ENCODE measurements at regions not wholly inside any gene's neighbourhood (a gene's known extent, or its start where the extent isn't known, plus 50 kb on each side); places are given as distances from the start of the nearest gene placed in this dataset.

DNA sequence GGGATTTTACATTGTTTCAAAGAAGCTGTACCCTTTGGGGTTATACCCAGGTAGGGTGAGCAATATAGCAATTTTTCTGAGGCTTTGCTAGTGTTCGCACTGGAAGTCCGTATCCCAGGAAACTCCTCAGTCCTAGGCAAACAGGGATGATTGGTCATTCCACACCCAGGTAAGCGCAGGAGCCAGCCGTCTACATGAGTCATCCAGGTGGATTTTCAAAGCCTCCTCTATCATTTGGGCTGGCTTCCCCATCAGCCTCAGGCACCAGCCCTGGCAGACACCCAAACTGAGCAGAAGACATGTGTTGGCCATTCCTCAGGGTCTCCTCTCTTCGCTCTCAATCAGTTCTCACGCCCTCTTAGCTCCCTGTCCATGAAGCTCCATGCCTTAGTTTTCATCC is 135.6 kb downstream of the AIPL1 start:
- Histone ChIP-seq H3K79me1 (ENCODE audit: low read depth in 1 of 2, low read length in 2 of 2) (no peaks in the 10 kb centered on the region), H3K4me3 (ENCODE audit: insufficient read depth, low read depth, low read length) (no peak overlapping the region), H2AK5ac (ENCODE audit: low read depth, low read length) (no peak overlapping the region), H3K14ac (replicated peaks; ENCODE audit: low read depth, low read length) (no peak overlapping the region), H3K36me3 (ENCODE audit: control insufficient read depth, insufficient read depth, low read length) (no peaks in the 10 kb centered on the region), H3K27ac (ENCODE audit: insufficient read depth, low read length) (no peak overlapping the region), H3K9me1 (ENCODE audit: insufficient read depth, low read length) (no peaks in the 10 kb centered on the region), H2BK120ac (ENCODE audit: low read depth, low read length) (no peak overlapping the region), H2BK20ac (ENCODE audit: low read depth, low read length) (no peak overlapping the region), H3K56ac (ENCODE audit: extremely low read depth, insufficient read depth, low read length) (no peak overlapping the region), H2BK5ac (ENCODE audit: low read depth, low read length, poor library complexity, severe bottlenecking) (no peak overlapping the region), H4K5ac (ENCODE audit: low read depth, low read length) (no peak overlapping the region), H2AK9ac (replicated peaks; ENCODE audit: low read depth, low read length, poor library complexity) (no peak overlapping the region), H3K4ac (ENCODE audit: low read depth, low read length) (no peak overlapping the region), H3K27me3 (ENCODE audit: control insufficient read depth, insufficient read depth, low read length) (no peaks in the 10 kb centered on the region), H3K23ac (ENCODE audit: low read depth, low read length) (no peak overlapping the region), H2AFZ (replicated peaks; ENCODE audit: low read length, poor library complexity) (no peak overlapping the region), H4K20me1 (ENCODE audit: insufficient read depth, low read length) (no peaks in the 10 kb centered on the region), H3K9ac (ENCODE audit: low read depth, low read length) (no peak overlapping the region), H2BK15ac (ENCODE audit: low read depth, low read length) (no peak overlapping the region), H4K8ac (ENCODE audit: low read depth in 2 of 2, low read length in 2 of 2) (no peak overlapping the region), H4K91ac (ENCODE audit: insufficient read depth, low read depth, low read length) (no peak overlapping the region), H3K4me1 (ENCODE audit: control insufficient read depth, insufficient read depth, low read length) (no peaks in the 10 kb centered on the region), H3K4me2 (ENCODE audit: low read depth, low read length) (no peak overlapping the region), H3K18ac (ENCODE audit: low read depth, low read length) (no peak overlapping the region), H3K9me3 (ENCODE audit: control insufficient read depth, insufficient read depth, low read length) (peaks cover 7% of the 10 kb centered on the region)
- no TSS peak for BruUV-seq (replicated peaks)
- no peak for DNase-seq
- CTCF ChIA-PET = no interaction called here
- WGBS, 2 experiments (ENCODE audit: extremely low coverage in 2 of 2, insufficient read length in 1 of 2) = 34% methylated on average over 2 of the region's 6 CpGs; no CpG with 5 or more reads in 1 of the 2 experiments
- dilution Hi-C loops (cut with HindIII; ENCODE audit: low sequenced_read_pairs, unreplicated experiment) (no loop called here), in situ Hi-C loops (cut with MboI; ENCODE audit: low sequenced_read_pairs) (no loop called here), intact Hi-C loops (cut with micrococcal nuclease) (loop anchor here (10.0 kb wide), 1 partner anchor 106 kb away; no protein-coding TSS in a partner anchor)
- POLR2A ChIA-PET (ENCODE audit: unreplicated experiment) = no interaction called here
- no peak for ATAC-seq (ENCODE audit: low read depth)
- TF ChIP-seq FOS (IDR thresholded peaks at IDR 0.05; ENCODE audit: low read depth, low read length) = no peak
- no peak for TF ChIP-seq NFE2L2 (IDR thresholded peaks at IDR 0.05; ENCODE audit: low read depth, low read length)
- TF ChIP-seq CHD1 (IDR thresholded peaks at IDR 0.05; ENCODE audit: low read depth, low read length) = no peak
- no peak for TF ChIP-seq RFX5 (IDR thresholded peaks at IDR 0.05; ENCODE audit: low read depth, low read length)
- TF ChIP-seq RCOR1 (IDR thresholded peaks at IDR 0.05; ENCODE audit: insufficient replicate concordance, low read length) = no peak
- no peak for TF ChIP-seq MAZ (IDR thresholded peaks at IDR 0.05; ENCODE audit: borderline replicate concordance, low read depth, low read length)
- no peak for TF ChIP-seq RAD21 (IDR thresholded peaks at IDR 0.05; ENCODE audit: low read length)
- no peak for TF ChIP-seq POLR2A (IDR thresholded peaks at IDR 0.05; ENCODE audit: low read depth, low read length)
- TF ChIP-seq CEBPB (IDR thresholded peaks at IDR 0.05; ENCODE audit: low read depth, low read length) = no peak
- TF ChIP-seq MAFK (IDR thresholded peaks at IDR 0.05; ENCODE audit: low read depth, low read length) = no peak
- no peak for TF ChIP-seq BHLHE40 (IDR thresholded peaks at IDR 0.05; ENCODE audit: low read depth, low read length)
- TF ChIP-seq, protein P1, sequence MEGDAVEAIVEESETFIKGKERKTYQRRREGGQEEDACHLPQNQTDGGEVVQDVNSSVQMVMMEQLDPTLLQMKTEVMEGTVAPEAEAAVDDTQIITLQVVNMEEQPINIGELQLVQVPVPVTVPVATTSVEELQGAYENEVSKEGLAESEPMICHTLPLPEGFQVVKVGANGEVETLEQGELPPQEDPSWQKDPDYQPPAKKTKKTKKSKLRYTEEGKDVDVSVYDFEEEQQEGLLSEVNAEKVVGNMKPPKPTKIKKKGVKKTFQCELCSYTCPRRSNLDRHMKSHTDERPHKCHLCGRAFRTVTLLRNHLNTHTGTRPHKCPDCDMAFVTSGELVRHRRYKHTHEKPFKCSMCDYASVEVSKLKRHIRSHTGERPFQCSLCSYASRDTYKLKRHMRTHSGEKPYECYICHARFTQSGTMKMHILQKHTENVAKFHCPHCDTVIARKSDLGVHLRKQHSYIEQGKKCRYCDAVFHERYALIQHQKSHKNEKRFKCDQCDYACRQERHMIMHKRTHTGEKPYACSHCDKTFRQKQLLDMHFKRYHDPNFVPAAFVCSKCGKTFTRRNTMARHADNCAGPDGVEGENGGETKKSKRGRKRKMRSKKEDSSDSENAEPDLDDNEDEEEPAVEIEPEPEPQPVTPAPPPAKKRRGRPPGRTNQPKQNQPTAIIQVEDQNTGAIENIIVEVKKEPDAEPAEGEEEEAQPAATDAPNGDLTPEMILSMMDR (conservative IDR thresholded peaks at IDR 0.05; ENCODE audit: low read depth, low read length) = no peak
- TF ChIP-seq MXI1 (IDR thresholded peaks at IDR 0.05; ENCODE audit: borderline replicate concordance, low read depth, low read length) = no peak

Measured in IMR-90 (cell line).